ENCODE measurements at regions not wholly inside any gene's neighbourhood (a gene's known extent, or its start where the extent isn't known, plus 50 kb on each side); places are given as distances from the start of the nearest gene placed in this dataset.

DNA sequence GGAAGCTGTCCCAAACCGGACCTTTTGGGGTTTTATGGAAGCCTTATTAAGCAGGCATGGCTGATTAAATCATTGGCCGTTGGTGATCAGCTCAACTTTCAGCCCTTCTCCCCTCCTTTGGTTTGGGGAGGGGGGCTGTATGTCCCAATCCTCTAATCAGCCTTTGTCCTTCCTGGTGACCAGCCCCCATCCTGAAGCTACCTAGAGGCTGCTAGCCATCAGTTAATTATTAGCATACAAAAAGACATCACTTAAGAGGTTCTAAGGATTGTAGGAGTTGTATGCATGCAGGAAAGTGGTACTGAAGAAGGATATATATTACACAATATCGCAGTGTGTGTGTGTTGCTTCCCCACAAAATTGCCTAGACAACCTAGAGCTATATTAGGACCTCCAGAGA, 553.3 kb upstream of the FZD8 start:
- no peak for DNase-seq (ENCODE audit: low read depth)
- Histone ChIP-seq H3K9ac (ENCODE audit: low read length) (no peak overlapping the region), H2AFZ (ENCODE audit: low read depth, low read length) (no peak overlapping the region), H3K4me3 (ENCODE audit: insufficient read depth, low read depth, low read length) (no peak overlapping the region), H3K27ac (ENCODE audit: low read depth, low read length) (no peak overlapping the region), H3K4me1 (ENCODE audit: insufficient read depth, low read length) (no peaks in the 10 kb centered on the region), H3K27me3 (ENCODE audit: insufficient read depth, low read length) (no peaks in the 10 kb centered on the region), H3K36me3 (ENCODE audit: insufficient read depth, low read length) (no peaks in the 10 kb centered on the region), H4K20me1 (ENCODE audit: insufficient read depth, low read length) (no peaks in the 10 kb centered on the region), H3K9me3 (ENCODE audit: insufficient read depth, low read depth, low read length) (peaks cover 7% of the 10 kb centered on the region), H3K4me2 (ENCODE audit: low read length) (no peak overlapping the region), H3K79me2 (ENCODE audit: insufficient read depth, low read length) (no peaks in the 10 kb centered on the region)
- no peaks in the 10 kb centered on the region for H3K4me1 Mint-ChIP-seq (ENCODE audit: low read depth, unreplicated experiment)
- H3K9me3 Mint-ChIP-seq (ENCODE audit: unreplicated experiment): peaks cover 26% of the 10 kb centered on the region
- FAIRE-seq: no peak
- H3K4me3 Mint-ChIP-seq (ENCODE audit: unreplicated experiment): no peak overlapping the region
- H3K36me3 Mint-ChIP-seq (ENCODE audit: low read depth, unreplicated experiment): no peaks in the 10 kb centered on the region
- no peak overlapping the region for H3K27ac Mint-ChIP-seq (ENCODE audit: unreplicated experiment)
- no peaks in the 10 kb centered on the region for H3K27me3 Mint-ChIP-seq (ENCODE audit: low read depth, unreplicated experiment)
- no peak for TF ChIP-seq EZH2 (IDR thresholded peaks at IDR 0.05; ENCODE audit: insufficient read depth, low read length)

DNA sequence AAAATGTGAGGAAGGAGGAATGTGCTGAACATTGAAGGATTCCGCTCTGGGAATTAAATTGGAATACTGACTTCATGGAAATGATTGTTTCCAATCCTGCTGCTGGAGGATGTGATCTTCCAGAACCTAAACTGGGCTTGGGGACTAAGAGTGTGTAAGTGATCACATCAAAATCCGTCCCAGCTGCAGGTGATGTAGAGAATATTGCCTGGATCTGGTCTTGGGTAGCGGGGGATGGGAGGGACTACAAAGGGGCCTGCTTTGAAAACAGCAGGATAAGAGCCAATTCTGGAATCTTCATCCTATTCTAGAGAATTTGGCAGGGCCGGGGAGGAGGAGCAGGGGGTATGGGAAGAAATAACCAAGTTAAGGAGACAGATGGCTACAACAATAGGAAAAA, 552.2 kb upstream of the FZD8 start:
- H3K36me3 ChIP-seq (ENCODE audit: insufficient read depth, low read length): no peaks in the 10 kb centered on the region
- no peak overlapping the region for H2AFZ ChIP-seq (ENCODE audit: low read depth, low read length)
- no peak overlapping the region for H3K9ac ChIP-seq (ENCODE audit: low read length)
- Mint-ChIP-seq H3K27ac (ENCODE audit: unreplicated experiment) (no peak overlapping the region), H3K4me3 (ENCODE audit: unreplicated experiment) (no peak overlapping the region), H3K9me3 (ENCODE audit: unreplicated experiment) (peaks cover 31% of the 10 kb centered on the region), H3K4me1 (ENCODE audit: low read depth, unreplicated experiment) (no peaks in the 10 kb centered on the region), H3K36me3 (ENCODE audit: low read depth, unreplicated experiment) (no peaks in the 10 kb centered on the region), H3K27me3 (ENCODE audit: low read depth, unreplicated experiment) (no peaks in the 10 kb centered on the region)
- FAIRE-seq (no peak), DNase-seq (ENCODE audit: low read depth) (no peak)
- H3K27ac ChIP-seq (ENCODE audit: low read depth, low read length): no peak overlapping the region
- H3K4me3 ChIP-seq (ENCODE audit: insufficient read depth, low read depth, low read length): no peak overlapping the region
- no peak for TF ChIP-seq CTCF (IDR thresholded peaks at IDR 0.05; ENCODE audit: insufficient read depth, low read depth, low read length)
- TF ChIP-seq EZH2 (IDR thresholded peaks at IDR 0.05; ENCODE audit: insufficient read depth, low read length): no peak
- H4K20me1 ChIP-seq (ENCODE audit: insufficient read depth, low read length): no peaks in the 10 kb centered on the region
- no peaks in the 10 kb centered on the region for H3K4me1 ChIP-seq (ENCODE audit: insufficient read depth, low read length)
- H3K79me2 ChIP-seq (ENCODE audit: insufficient read depth, low read length): no peaks in the 10 kb centered on the region
- no peaks in the 10 kb centered on the region for H3K27me3 ChIP-seq (ENCODE audit: insufficient read depth, low read length)
- H3K9me3 ChIP-seq (ENCODE audit: insufficient read depth, low read depth, low read length): peaks cover 7% of the 10 kb centered on the region
- H3K4me2 ChIP-seq (ENCODE audit: low read length): no peak overlapping the region

GRCh38 chr10:36191009-36191408, 548.9 kb upstream of the FZD8 start:
- TF ChIP-seq EZH2 (IDR thresholded peaks at IDR 0.05; ENCODE audit: insufficient read depth, low read length) (no peak), CTCF (IDR thresholded peaks at IDR 0.05; ENCODE audit: insufficient read depth, low read depth, low read length) (no peak)
- Histone ChIP-seq H3K27me3 (ENCODE audit: insufficient read depth, low read length) (no peaks in the 10 kb centered on the region), H3K36me3 (ENCODE audit: insufficient read depth, low read length) (no peaks in the 10 kb centered on the region), H2AFZ (ENCODE audit: low read depth, low read length) (no peak overlapping the region), H3K4me2 (ENCODE audit: low read length) (no peak overlapping the region), H3K4me1 (ENCODE audit: insufficient read depth, low read length) (no peaks in the 10 kb centered on the region), H3K27ac (ENCODE audit: low read depth, low read length) (no peak overlapping the region), H4K20me1 (ENCODE audit: insufficient read depth, low read length) (no peaks in the 10 kb centered on the region), H3K4me3 (ENCODE audit: insufficient read depth, low read depth, low read length) (no peak overlapping the region), H3K9me3 (ENCODE audit: insufficient read depth, low read depth, low read length) (peaks cover 7% of the 10 kb centered on the region), H3K9ac (ENCODE audit: low read length) (no peak overlapping the region), H3K79me2 (ENCODE audit: insufficient read depth, low read length) (no peaks in the 10 kb centered on the region)
- H3K27ac Mint-ChIP-seq (ENCODE audit: unreplicated experiment): no peak overlapping the region
- peaks cover 6% of the 10 kb centered on the region for H3K27me3 Mint-ChIP-seq (ENCODE audit: low read depth, unreplicated experiment)
- DNase-seq (ENCODE audit: low read depth) (no peak), FAIRE-seq (no peak)
- no peaks in the 10 kb centered on the region for H3K36me3 Mint-ChIP-seq (ENCODE audit: low read depth, unreplicated experiment)
- peaks cover 21% of the 10 kb centered on the region for H3K9me3 Mint-ChIP-seq (ENCODE audit: unreplicated experiment)
- no peaks in the 10 kb centered on the region for H3K4me1 Mint-ChIP-seq (ENCODE audit: low read depth, unreplicated experiment)
- H3K4me3 Mint-ChIP-seq (ENCODE audit: unreplicated experiment): no peak overlapping the region

All from astrocyte (in vitro differentiated cells and primary cell).